Upper lobe of left lung (tissue), 4 donors: ENCODE measurements at regions not wholly inside any gene's neighbourhood (a gene's known extent, or its start where the extent isn't known, plus 50 kb on each side); places are given as distances from the start of the nearest gene placed in this dataset.

Source experiments
- CTCF ChIP-seq, 6 experiments: fragments of 450-650 bp in 4 of 6; fragments of 200-600 bp in 2 of 6; sonication (generic) in 2 of 6; IDR thresholded peaks; one replicate each; pipeline ENCODE4 v1.5.1; 2016 to 2019; ENCODE audit warnings: antibody characterized with exemption in 6 of 6
- EP300 ChIP-seq, 4 donors: sonication (generic); formaldehyde crosslinking; IDR thresholded peaks; one replicate each; pipeline ENCODE4 v1.5.1; 2017; ENCODE audit warnings: antibody characterized with exemption in 4 of 4, control low read depth in 2 of 4
- POLR2A ChIP-seq, 4 donors: fragments of 450-650 bp; IDR thresholded peaks; one replicate each; pipeline ENCODE4 v1.5.1; 2016 to 2017; ENCODE audit warnings: antibody characterized with exemption in 4 of 4, mild to moderate bottlenecking in 2 of 4

GRCh38 chr6:66740346-66740745 lies 1033.3 kb upstream of the EYS start:
- no peak for TF ChIP-seq CTCF (IDR thresholded peaks at IDR 0.05)
- no peak for TF ChIP-seq POLR2A (IDR thresholded peaks at IDR 0.05)
- no peak for TF ChIP-seq EP300 (IDR thresholded peaks at IDR 0.05)
